Ishikawa (cell line): ENCODE measurements at regions not wholly inside any gene's neighbourhood (a gene's known extent, or its start where the extent isn't known, plus 50 kb on each side); places are given as distances from the start of the nearest gene placed in this dataset.

Experiments
- CEBPB ChIP-seq: IDR thresholded peaks from 2 replicates; pipeline ENCODE4 v1.6.1; 2012
- CREB1 ChIP-seq: IDR thresholded peaks from 2 replicates; pipeline ENCODE4 v1.6.1; 2012; ENCODE audit warnings: low read depth
- EGR1 ChIP-seq: IDR thresholded peaks from 2 replicates; pipeline ENCODE4 v1.6.1; 2012
- EP300 ChIP-seq: IDR thresholded peaks from 2 replicates; pipeline ENCODE4 v1.6.1; 2012; ENCODE audit warnings: borderline replicate concordance
- FOXM1 ChIP-seq: IDR thresholded peaks from 2 replicates; pipeline ENCODE4 v1.6.1; 2012; ENCODE audit warnings: low read depth, borderline replicate concordance
- NFIC ChIP-seq: IDR thresholded peaks from 2 replicates; pipeline ENCODE4 v1.6.1; 2012
- RAD21 ChIP-seq: IDR thresholded peaks from 2 replicates; pipeline ENCODE4 v1.6.1; 2012; ENCODE audit warnings: low read depth
- TAF1 ChIP-seq: IDR thresholded peaks from 2 replicates; pipeline ENCODE4 v1.6.1; 2012; ENCODE audit warnings: low read depth, mild to moderate bottlenecking
- TCF12 ChIP-seq: IDR thresholded peaks from 2 replicates; pipeline ENCODE4 v1.6.1; 2012; ENCODE audit warnings: low read depth
- YY1 ChIP-seq: IDR thresholded peaks from 2 replicates; pipeline ENCODE4 v1.6.1; 2012; ENCODE audit warnings: low read depth
- ZBTB7A ChIP-seq: IDR thresholded peaks from 2 replicates; pipeline ENCODE4 v1.6.1; 2012; ENCODE audit warnings: low read depth
- TF ChIP-seq, protein P1 (sequence below): IDR thresholded peaks from 2 replicates; pipeline ENCODE4 v1.6.1; 2012; ENCODE audit warnings: low read depth, mild to moderate bottlenecking
- TF ChIP-seq, protein P2 (sequence below): IDR thresholded peaks from 2 replicates; pipeline ENCODE4 v1.6.1; 2012
- TF ChIP-seq, protein P3 (sequence below): IDR thresholded peaks from 2 replicates; pipeline ENCODE4 v1.6.1; 2012

DNA sequence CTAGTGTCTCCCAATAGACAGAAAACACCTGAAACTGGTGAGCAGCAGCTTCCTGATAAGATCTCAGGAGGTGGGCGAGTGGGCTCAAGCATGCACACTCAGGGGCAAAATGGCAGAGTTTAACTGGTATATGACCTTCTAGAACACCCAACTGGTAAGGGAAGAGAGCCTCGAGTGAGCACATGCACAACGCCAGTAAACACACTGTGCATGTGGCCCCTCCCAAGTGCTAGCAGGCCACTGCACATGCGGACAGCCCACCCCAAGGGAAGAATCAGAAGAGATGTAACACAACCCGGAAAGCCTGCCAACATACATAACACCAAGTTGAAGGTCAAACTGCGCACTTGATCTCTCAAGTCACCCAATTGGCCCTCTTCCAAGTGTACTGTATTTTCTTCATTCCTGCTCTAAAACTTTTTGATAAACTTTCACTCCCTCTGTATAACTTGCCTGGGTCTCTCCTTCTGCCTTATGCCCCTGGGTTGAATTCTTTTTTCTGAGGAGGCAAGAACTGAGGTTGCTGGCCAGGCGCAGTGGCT lies 138.2 kb downstream of the GLUL start:
- no peak for TF ChIP-seq YY1
- no peak for TF ChIP-seq TAF1
- no peak for TF ChIP-seq CEBPB
- TF ChIP-seq CREB1, result no peak
- TF ChIP-seq EGR1, result no peak
- no peak for TF ChIP-seq ZBTB7A
- no peak for TF ChIP-seq EP300
- TF ChIP-seq, protein P1, sequence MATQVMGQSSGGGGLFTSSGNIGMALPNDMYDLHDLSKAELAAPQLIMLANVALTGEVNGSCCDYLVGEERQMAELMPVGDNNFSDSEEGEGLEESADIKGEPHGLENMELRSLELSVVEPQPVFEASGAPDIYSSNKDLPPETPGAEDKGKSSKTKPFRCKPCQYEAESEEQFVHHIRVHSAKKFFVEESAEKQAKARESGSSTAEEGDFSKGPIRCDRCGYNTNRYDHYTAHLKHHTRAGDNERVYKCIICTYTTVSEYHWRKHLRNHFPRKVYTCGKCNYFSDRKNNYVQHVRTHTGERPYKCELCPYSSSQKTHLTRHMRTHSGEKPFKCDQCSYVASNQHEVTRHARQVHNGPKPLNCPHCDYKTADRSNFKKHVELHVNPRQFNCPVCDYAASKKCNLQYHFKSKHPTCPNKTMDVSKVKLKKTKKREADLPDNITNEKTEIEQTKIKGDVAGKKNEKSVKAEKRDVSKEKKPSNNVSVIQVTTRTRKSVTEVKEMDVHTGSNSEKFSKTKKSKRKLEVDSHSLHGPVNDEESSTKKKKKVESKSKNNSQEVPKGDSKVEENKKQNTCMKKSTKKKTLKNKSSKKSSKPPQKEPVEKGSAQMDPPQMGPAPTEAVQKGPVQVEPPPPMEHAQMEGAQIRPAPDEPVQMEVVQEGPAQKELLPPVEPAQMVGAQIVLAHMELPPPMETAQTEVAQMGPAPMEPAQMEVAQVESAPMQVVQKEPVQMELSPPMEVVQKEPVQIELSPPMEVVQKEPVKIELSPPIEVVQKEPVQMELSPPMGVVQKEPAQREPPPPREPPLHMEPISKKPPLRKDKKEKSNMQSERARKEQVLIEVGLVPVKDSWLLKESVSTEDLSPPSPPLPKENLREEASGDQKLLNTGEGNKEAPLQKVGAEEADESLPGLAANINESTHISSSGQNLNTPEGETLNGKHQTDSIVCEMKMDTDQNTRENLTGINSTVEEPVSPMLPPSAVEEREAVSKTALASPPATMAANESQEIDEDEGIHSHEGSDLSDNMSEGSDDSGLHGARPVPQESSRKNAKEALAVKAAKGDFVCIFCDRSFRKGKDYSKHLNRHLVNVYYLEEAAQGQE, result no peak
- TF ChIP-seq FOXM1, result no peak
- TF ChIP-seq, protein P2, sequence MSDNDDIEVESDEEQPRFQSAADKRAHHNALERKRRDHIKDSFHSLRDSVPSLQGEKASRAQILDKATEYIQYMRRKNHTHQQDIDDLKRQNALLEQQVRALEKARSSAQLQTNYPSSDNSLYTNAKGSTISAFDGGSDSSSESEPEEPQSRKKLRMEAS, result no peak
- TF ChIP-seq, protein P3, sequence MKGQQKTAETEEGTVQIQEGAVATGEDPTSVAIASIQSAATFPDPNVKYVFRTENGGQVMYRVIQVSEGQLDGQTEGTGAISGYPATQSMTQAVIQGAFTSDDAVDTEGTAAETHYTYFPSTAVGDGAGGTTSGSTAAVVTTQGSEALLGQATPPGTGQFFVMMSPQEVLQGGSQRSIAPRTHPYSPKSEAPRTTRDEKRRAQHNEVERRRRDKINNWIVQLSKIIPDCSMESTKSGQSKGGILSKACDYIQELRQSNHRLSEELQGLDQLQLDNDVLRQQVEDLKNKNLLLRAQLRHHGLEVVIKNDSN, result no peak
- TF ChIP-seq TCF12, result no peak
- no peak for TF ChIP-seq NFIC
- no peak for TF ChIP-seq RAD21
